Endothelial cell of umbilical vein (primary cell): ENCODE measurements at regions not wholly inside any gene's neighbourhood (a gene's known extent, or its start where the extent isn't known, plus 50 kb on each side); places are given as distances from the start of the nearest gene placed in this dataset.

Experiments used
- BruUV-seq: library from RNA; stranded (reverse); fragments of 400-500 nt; replicated peaks from 2 replicates; lab custom pipeline; 2021; lab: Mats Ljungman, UMichigan
- CTCF ChIA-PET: fragments of 300-600, 350-600 bp; sonication (Branson Sonifier 250); formaldehyde crosslinking; loops from one replicate; lab custom pipeline; 2021; ENCODE audit warnings: antibody characterized with exemption, inconsistent platforms; lab: Charles Lee
- POLR2A ChIA-PET: fragments of 300-600, 350-600 bp; sonication (Branson Sonifier 250); formaldehyde crosslinking; loops from one replicate; lab custom pipeline; 2021; ENCODE audit warnings: antibody characterized with exemption, inconsistent platforms; lab: Charles Lee
- DNase-seq: peaks from one replicate; pipeline ENCODE4 v3.0.0-alpha.2; 2011; ENCODE audit warnings: low read depth, low spot score
- FAIRE-seq: peaks from 2 replicates; lab custom pipeline; 2011; peaks lifted over from hg19 to GRCh38; lab: Jason Lieb, UNC
- H2AFZ ChIP-seq: 2 replicates; pipeline ENCODE4 v1.6.0; 2012; ENCODE audit warnings: low read depth, low read length, control low read depth, inconsistent platforms
- H3K27ac ChIP-seq: 2 replicates; pipeline ENCODE4 v1.5.1; 2011; ENCODE audit warnings: low read depth, mild to moderate bottlenecking, control low read depth, low read length, moderate library complexity; ENCODE audit not compliant: insufficient read depth
- H3K27me3 ChIP-seq, 2 experiments: 2 replicates each; pipeline versions ENCODE4 v1.6.0 to v1.6.1; 2011; ENCODE audit warnings: low read length in 2 of 2, mixed read lengths in 1 of 2; ENCODE audit not compliant: control insufficient read depth in 2 of 2, insufficient read depth in 2 of 2
- H3K36me3 ChIP-seq, 2 experiments: 2 replicates in 1 of 2; 3 replicates in 1 of 2; pipeline ENCODE4 v1.5.1; 2011; ENCODE audit warnings: low read length in 2 of 2, mild to moderate bottlenecking in 1 of 2, moderate library complexity in 1 of 2; ENCODE audit not compliant: control insufficient read depth in 2 of 2, insufficient read depth in 2 of 2; ENCODE audit errors: extremely low read depth in 1 of 2
- H3K4me1 ChIP-seq: 3 replicates; pipeline ENCODE4 v1.5.1; 2011; ENCODE audit warnings: mild to moderate bottlenecking, low read length; ENCODE audit not compliant: control insufficient read depth, insufficient read depth; ENCODE audit errors: extremely low read depth
- H3K4me2 ChIP-seq: 2 replicates; pipeline ENCODE4 v1.6.1; 2011; ENCODE audit warnings: low read length, control low read depth, mixed read lengths; ENCODE audit not compliant: insufficient read depth
- H3K4me3 ChIP-seq, 3 experiments: fragments of 200-600 bp in 1 of 3; sonication (generic), shearing (Covaris generic) in 1 of 3; replicated peaks in 1 of 3; 2 replicates each; pipeline ENCODE4 v1.5.1; 2011 to 2016; ENCODE audit warnings: control low read depth in 3 of 3, low read length in 3 of 3, mild to moderate bottlenecking in 2 of 3, inconsistent platforms in 1 of 3, low read depth in 1 of 3, moderate library complexity in 1 of 3; ENCODE audit not compliant: insufficient read depth in 1 of 3
- H3K79me2 ChIP-seq: 2 replicates; pipeline ENCODE4 v1.6.0; 2012; ENCODE audit warnings: low read length, inconsistent platforms; ENCODE audit not compliant: control insufficient read depth, insufficient read depth
- H3K9ac ChIP-seq: replicated peaks from 2 replicates; pipeline ENCODE3; 2011; ENCODE audit warnings: low read length, control low read depth; ENCODE audit not compliant: insufficient read depth; ENCODE audit errors: extremely low read depth
- H3K9me1 ChIP-seq: replicated peaks from 3 replicates; pipeline ENCODE4 v1.6.0; 2011; ENCODE audit warnings: mild to moderate bottlenecking, low read length; ENCODE audit not compliant: control insufficient read depth, insufficient read depth; ENCODE audit errors: extremely low read depth
- H3K9me3 ChIP-seq: replicated peaks from 2 replicates; pipeline ENCODE4 v1.5.1; 2012; ENCODE audit warnings: low read length, inconsistent platforms; ENCODE audit not compliant: control insufficient read depth, insufficient read depth
- H4K20me1 ChIP-seq: replicated peaks from 2 replicates; pipeline ENCODE3; 2011; ENCODE audit warnings: mild to moderate bottlenecking, low read length; ENCODE audit not compliant: control insufficient read depth, insufficient read depth; ENCODE audit errors: extremely low read depth
- CTCF ChIP-seq, 2 donors: IDR thresholded peaks; 1 replicate in 1 of 2; 2 replicates in 1 of 2; pipeline ENCODE4 v1.5.1; 2011; ENCODE audit warnings: low read length in 2 of 2, mild to moderate bottlenecking in 2 of 2, moderate library complexity in 2 of 2, control low read depth in 1 of 2, inconsistent platforms in 1 of 2, low read depth in 1 of 2; ENCODE audit not compliant: insufficient read depth in 1 of 2; ENCODE audit errors: extremely low read depth in 1 of 2
- EZH2 ChIP-seq: IDR thresholded peaks from 2 replicates; pipeline ENCODE4 v1.6.1; 2012; ENCODE audit warnings: borderline replicate concordance, low read depth, mild to moderate bottlenecking, moderate library complexity, low read length, inconsistent platforms; ENCODE audit not compliant: severe bottlenecking
- FOS ChIP-seq: IDR thresholded peaks from 2 replicates; pipeline ENCODE4 v1.6.1; 2011; ENCODE audit warnings: mild to moderate bottlenecking, low read length, moderate library complexity, borderline replicate concordance; ENCODE audit not compliant: insufficient read depth
- GATA2 ChIP-seq: IDR thresholded peaks from 2 replicates; pipeline ENCODE4 v1.7.0; 2011; ENCODE audit warnings: low read depth, mild to moderate bottlenecking, moderate library complexity, mixed read lengths, low read length; ENCODE audit not compliant: insufficient read length, insufficient read depth
- JUN ChIP-seq: IDR thresholded peaks from 2 replicates; pipeline ENCODE4 v1.6.1; 2011; ENCODE audit warnings: borderline replicate concordance, low read depth; ENCODE audit not compliant: insufficient read length, insufficient read depth
- MYC ChIP-seq: IDR thresholded peaks from one replicate; pipeline ENCODE4 v1.6.1; 2011; ENCODE audit warnings: mild to moderate bottlenecking, low read depth, low read length
- POLR2A ChIP-seq: IDR thresholded peaks from 2 replicates; pipeline ENCODE4 v1.6.1; 2012; ENCODE audit warnings: low read depth, mild to moderate bottlenecking, control low read depth, low read length
- POLR2AphosphoS5 ChIP-seq: IDR thresholded peaks from 2 replicates; pipeline ENCODE4 v1.6.1; 2012; ENCODE audit warnings: low read depth, mild to moderate bottlenecking, control low read depth, low read length, moderate library complexity; ENCODE audit not compliant: insufficient read depth
- dilution Hi-C: fragments of 300-500 bp; cut with MboI; formaldehyde crosslinking; loops from one replicate; pipeline ENCODE4 v1.15.0; 2019; ENCODE audit warnings: low sequenced_read_pairs; ENCODE audit not compliant: extremely low pct_ligation_motif_present
- intact Hi-C: fragments of 100-400 bp; cut with micrococcal nuclease; formaldehyde crosslinking; loops from one replicate; pipeline ENCODE4 v1.10.0; 2022
- TF ChIP-seq, protein P1 (sequence below): IDR thresholded peaks from 2 replicates; pipeline ENCODE4 v1.6.1; 2011; ENCODE audit not compliant: insufficient read depth, insufficient read length

DNA sequence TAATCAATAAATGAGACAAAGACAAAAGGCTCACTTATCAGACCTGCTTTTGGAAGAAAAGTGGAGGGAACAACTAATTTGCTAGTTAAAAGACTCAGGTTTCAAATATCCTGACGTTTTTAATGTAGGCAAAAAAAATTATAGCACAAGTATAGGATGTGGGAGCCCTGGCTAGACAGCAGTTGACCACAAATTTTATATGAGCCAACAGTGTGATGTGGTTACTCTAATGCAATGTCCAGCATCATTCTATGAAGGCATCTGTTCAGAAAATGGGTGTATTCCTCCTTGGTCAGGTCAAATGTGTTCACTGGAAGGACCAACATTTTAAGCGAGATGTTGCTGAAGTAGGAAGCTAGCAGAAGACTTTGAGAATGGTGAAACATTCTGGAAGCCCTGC is 237.4 kb downstream of the MAP2K6 start:
- Histone ChIP-seq H3K9me3 (no peaks in the 10 kb centered on the region), H3K4me2 (no peak overlapping the region), H4K20me1 (no peaks in the 10 kb centered on the region), H3K4me3 (no peak overlapping the region), H3K9me1 (no peaks in the 10 kb centered on the region), H3K36me3 (no peaks in the 10 kb centered on the region), H2AFZ (no peak overlapping the region), H3K79me2 (no peaks in the 10 kb centered on the region), H3K27me3 (no peaks in the 10 kb centered on the region), H3K9ac (no peak overlapping the region), H3K4me1 (no peaks in the 10 kb centered on the region), H3K27ac (no peak overlapping the region)
- dilution Hi-C loops (no loop called here), intact Hi-C loops (no loop called here)
- POLR2A ChIA-PET = no interaction called here
- no TSS peak for BruUV-seq
- FAIRE-seq = no peak
- no peak for DNase-seq
- CTCF ChIA-PET = interaction anchor here (1.1 kb wide), 1 partner anchor 45 kb away, joined by 3 read pairs; no protein-coding TSS in a partner anchor
- no peak for TF ChIP-seq FOS
- TF ChIP-seq EZH2 = no peak
- TF ChIP-seq CTCF (IDR thresholded peaks at IDR 0.05; ENCODE audit: extremely low read depth in 1 of 2, insufficient read depth in 1 of 2, low read depth in 1 of 2, low read length in 2 of 2) = no peak
- TF ChIP-seq POLR2A = no peak
- TF ChIP-seq POLR2AphosphoS5 = no peak
- TF ChIP-seq, protein P1, sequence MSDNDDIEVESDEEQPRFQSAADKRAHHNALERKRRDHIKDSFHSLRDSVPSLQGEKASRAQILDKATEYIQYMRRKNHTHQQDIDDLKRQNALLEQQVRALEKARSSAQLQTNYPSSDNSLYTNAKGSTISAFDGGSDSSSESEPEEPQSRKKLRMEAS = no peak
- TF ChIP-seq JUN = no peak
- TF ChIP-seq GATA2 = no peak
- no peak for TF ChIP-seq MYC
